ENCODE measurements at regions not wholly inside any gene's neighbourhood (a gene's known extent, or its start where the extent isn't known, plus 50 kb on each side); places are given as distances from the start of the nearest gene placed in this dataset.
"Not testable (repeated sequence)": the region's sequence is repeated elsewhere in the genome, so short reads cannot be mapped to it uniquely, and the experiment has no call there.

- no peak overlapping the region for H3K9ac ChIP-seq (ENCODE audit: low read depth, low read length)
- no peaks in the 10 kb centered on the region for H3K27me3 ChIP-seq (ENCODE audit: insufficient read depth, low read length)
- no peaks in the 10 kb centered on the region for H3K36me3 ChIP-seq (ENCODE audit: insufficient read depth, low read depth, low read length)
- no peak overlapping the region for H3K4me3 ChIP-seq (ENCODE audit: low read length)
- H3K4me1 ChIP-seq (ENCODE audit: insufficient read depth, low read length), result no peaks in the 10 kb centered on the region
- H3K27ac ChIP-seq (ENCODE audit: low read length), result no peak overlapping the region
- H3K9me3 ChIP-seq (ENCODE audit: insufficient read depth, low read depth, low read length), result no peaks in the 10 kb centered on the region
Measured at GRCh38 chr5:38148021-38148625, 110.2 kb upstream of the EGFLAM start.

- no peaks in the 10 kb centered on the region for H3K27me3 ChIP-seq (ENCODE audit: insufficient read depth, low read length)
- H3K4me1 ChIP-seq (ENCODE audit: insufficient read depth, low read length), result no peaks in the 10 kb centered on the region
- H3K9me3 ChIP-seq (ENCODE audit: insufficient read depth, low read depth, low read length), result no peaks in the 10 kb centered on the region
- H3K9ac ChIP-seq (ENCODE audit: low read depth, low read length), result no peak overlapping the region
- H3K36me3 ChIP-seq (ENCODE audit: insufficient read depth, low read depth, low read length), result no peaks in the 10 kb centered on the region
- H3K4me3 ChIP-seq (ENCODE audit: low read length), result no peak overlapping the region
- no peak overlapping the region for H3K27ac ChIP-seq (ENCODE audit: low read length)
Measured at GRCh38 chr5:38143384-38143783, 115.0 kb upstream of the EGFLAM start.

- H3K36me3 ChIP-seq (ENCODE audit: insufficient read depth, low read depth, low read length), result no peaks in the 10 kb centered on the region
- no peaks in the 10 kb centered on the region for H3K27me3 ChIP-seq (ENCODE audit: insufficient read depth, low read length)
- no peaks in the 10 kb centered on the region for H3K4me1 ChIP-seq (ENCODE audit: insufficient read depth, low read length)
Measured at GRCh38 chr5:38141665-38142064, 116.7 kb upstream of the EGFLAM start.

GRCh38 chr5:38138574-38138973 is 119.8 kb upstream of the EGFLAM start:
- Histone ChIP-seq H3K27me3 (ENCODE audit: insufficient read depth, low read length) (no peaks in the 10 kb centered on the region), H3K9me3 (ENCODE audit: insufficient read depth, low read depth, low read length) (no peaks in the 10 kb centered on the region), H3K9ac (ENCODE audit: low read depth, low read length) (no peak overlapping the region), H3K4me1 (ENCODE audit: insufficient read depth, low read length) (no peaks in the 10 kb centered on the region), H3K36me3 (ENCODE audit: insufficient read depth, low read depth, low read length) (no peaks in the 10 kb centered on the region), H3K4me3 (ENCODE audit: low read length) (no peak overlapping the region), H3K27ac (ENCODE audit: low read length) (no peak overlapping the region)

More at GRCh38 chr5:38141665-38142064, 116.7 kb upstream of the EGFLAM start:
- Histone ChIP-seq H3K27ac (ENCODE audit: low read length) (no peak overlapping the region), H3K4me3 (ENCODE audit: low read length) (no peak overlapping the region), H3K9ac (ENCODE audit: low read depth, low read length) (no peak overlapping the region), H3K9me3 (ENCODE audit: insufficient read depth, low read depth, low read length) (no peaks in the 10 kb centered on the region)

GRCh38 chr5:38135486-38136039 is 122.8 kb upstream of the EGFLAM start:
- no peak overlapping the region for H3K27ac ChIP-seq (ENCODE audit: low read length)
- no peaks in the 10 kb centered on the region for H3K4me1 ChIP-seq (ENCODE audit: insufficient read depth, low read length)
- no peaks in the 10 kb centered on the region for H3K36me3 ChIP-seq (ENCODE audit: insufficient read depth, low read depth, low read length)
- H3K9ac ChIP-seq (ENCODE audit: low read depth, low read length), result no peak overlapping the region
- no peaks in the 10 kb centered on the region for H3K9me3 ChIP-seq (ENCODE audit: insufficient read depth, low read depth, low read length)
- H3K4me3 ChIP-seq (ENCODE audit: low read length), result no peak overlapping the region
- no peaks in the 10 kb centered on the region for H3K27me3 ChIP-seq (ENCODE audit: insufficient read depth, low read length)

GRCh38 chr5:38134810-38135209 is 123.5 kb upstream of the EGFLAM start:
- no peak overlapping the region for H3K27ac ChIP-seq (ENCODE audit: low read length)
- H3K4me1 ChIP-seq (ENCODE audit: insufficient read depth, low read length), result no peaks in the 10 kb centered on the region
- no peaks in the 10 kb centered on the region for H3K27me3 ChIP-seq (ENCODE audit: insufficient read depth, low read length)
- H3K4me3 ChIP-seq (ENCODE audit: low read length), result no peak overlapping the region
- H3K9me3 ChIP-seq (ENCODE audit: insufficient read depth, low read depth, low read length), result no peaks in the 10 kb centered on the region
- no peak overlapping the region for H3K9ac ChIP-seq (ENCODE audit: low read depth, low read length)
- H3K36me3 ChIP-seq (ENCODE audit: insufficient read depth, low read depth, low read length), result no peaks in the 10 kb centered on the region

GRCh38 chr5:38134294-38134693 is 124.1 kb upstream of the EGFLAM start:
- H3K4me3 ChIP-seq (ENCODE audit: low read length); H3K27ac ChIP-seq (ENCODE audit: low read length); H3K27me3 ChIP-seq (ENCODE audit: insufficient read depth, low read length); H3K4me1 ChIP-seq (ENCODE audit: insufficient read depth, low read length); H3K9me3 ChIP-seq (ENCODE audit: insufficient read depth, low read depth, low read length); H3K9ac ChIP-seq (ENCODE audit: low read depth, low read length); H3K36me3 ChIP-seq (ENCODE audit: insufficient read depth, low read depth, low read length): not testable (repeated sequence)

- Histone ChIP-seq H3K27ac (ENCODE audit: low read length) (no peak overlapping the region), H3K4me3 (ENCODE audit: low read length) (no peak overlapping the region), H3K9ac (ENCODE audit: low read depth, low read length) (no peak overlapping the region), H3K4me1 (ENCODE audit: insufficient read depth, low read length) (no peaks in the 10 kb centered on the region; the same call in 1 of the 2 replicates), H3K9me3 (ENCODE audit: insufficient read depth, low read depth, low read length) (no peaks in the 10 kb centered on the region), H3K36me3 (ENCODE audit: insufficient read depth, low read depth, low read length) (no peaks in the 10 kb centered on the region), H3K27me3 (ENCODE audit: insufficient read depth, low read length) (no peaks in the 10 kb centered on the region)
Measured at GRCh38 chr5:38131686-38132085, 126.7 kb upstream of the EGFLAM start.

GRCh38 chr5:38124321-38124720 is 134.0 kb upstream of the EGFLAM start:
- no peak overlapping the region for H3K9ac ChIP-seq (ENCODE audit: low read depth, low read length)
- no peak overlapping the region for H3K4me3 ChIP-seq (ENCODE audit: low read length)
- H3K27me3 ChIP-seq (ENCODE audit: insufficient read depth, low read length), result no peaks in the 10 kb centered on the region
- no peaks in the 10 kb centered on the region; the same call in 1 of the 2 replicates for H3K9me3 ChIP-seq (ENCODE audit: insufficient read depth, low read depth, low read length)
- no peaks in the 10 kb centered on the region for H3K4me1 ChIP-seq (ENCODE audit: insufficient read depth, low read length)
- H3K36me3 ChIP-seq (ENCODE audit: insufficient read depth, low read depth, low read length), result no peaks in the 10 kb centered on the region
- no peak overlapping the region for H3K27ac ChIP-seq (ENCODE audit: low read length)

- no peaks in the 10 kb centered on the region for H3K4me1 ChIP-seq (ENCODE audit: insufficient read depth, low read length)
- no peak overlapping the region for H3K9ac ChIP-seq (ENCODE audit: low read depth, low read length)
- H3K36me3 ChIP-seq (ENCODE audit: insufficient read depth, low read depth, low read length), result no peaks in the 10 kb centered on the region
- no peaks in the 10 kb centered on the region; the same call in 1 of the 2 replicates for H3K9me3 ChIP-seq (ENCODE audit: insufficient read depth, low read depth, low read length)
- no peak overlapping the region for H3K4me3 ChIP-seq (ENCODE audit: low read length)
- no peak overlapping the region for H3K27ac ChIP-seq (ENCODE audit: low read length)
- no peaks in the 10 kb centered on the region for H3K27me3 ChIP-seq (ENCODE audit: insufficient read depth, low read length)
Measured at GRCh38 chr5:38121420-38121819, 136.9 kb upstream of the EGFLAM start.

- no peak overlapping the region for H3K4me3 ChIP-seq (ENCODE audit: low read length)
- no peaks in the 10 kb centered on the region for H3K27me3 ChIP-seq (ENCODE audit: insufficient read depth, low read length)
- peaks cover 5% of the 10 kb centered on the region; the same call in 1 of the 2 replicates for H3K4me1 ChIP-seq (ENCODE audit: insufficient read depth, low read length)
- no peaks in the 10 kb centered on the region for H3K36me3 ChIP-seq (ENCODE audit: insufficient read depth, low read depth, low read length)
- H3K9me3 ChIP-seq (ENCODE audit: insufficient read depth, low read depth, low read length), result no peaks in the 10 kb centered on the region; the same call in 1 of the 2 replicates
- H3K9ac ChIP-seq (ENCODE audit: low read depth, low read length), result no peak overlapping the region
- H3K27ac ChIP-seq (ENCODE audit: low read length), result no peak overlapping the region
Measured at GRCh38 chr5:38119836-38120235, 138.5 kb upstream of the EGFLAM start.

- Histone ChIP-seq H3K36me3 (ENCODE audit: insufficient read depth, low read depth, low read length) (no peaks in the 10 kb centered on the region), H3K27me3 (ENCODE audit: insufficient read depth, low read length) (no peaks in the 10 kb centered on the region), H3K4me1 (ENCODE audit: insufficient read depth, low read length) (peaks cover 8% of the 10 kb centered on the region; the same call in 1 of the 2 replicates), H3K9me3 (ENCODE audit: insufficient read depth, low read depth, low read length) (no peaks in the 10 kb centered on the region), H3K27ac (ENCODE audit: low read length) (no peak overlapping the region), H3K9ac (ENCODE audit: low read depth, low read length) (no peak overlapping the region), H3K4me3 (ENCODE audit: low read length) (no peak overlapping the region)
Measured at GRCh38 chr5:38117784-38118479, 140.4 kb upstream of the EGFLAM start.

All from iPS-20b (cell line).